ENCODE measurements at regions not wholly inside any gene's neighbourhood (a gene's known extent, or its start where the extent isn't known, plus 50 kb on each side); places are given as distances from the start of the nearest gene placed in this dataset.
A peak's percentile ranks its signal among the peaks of the same experiment; 100 is the strongest.

DNA sequence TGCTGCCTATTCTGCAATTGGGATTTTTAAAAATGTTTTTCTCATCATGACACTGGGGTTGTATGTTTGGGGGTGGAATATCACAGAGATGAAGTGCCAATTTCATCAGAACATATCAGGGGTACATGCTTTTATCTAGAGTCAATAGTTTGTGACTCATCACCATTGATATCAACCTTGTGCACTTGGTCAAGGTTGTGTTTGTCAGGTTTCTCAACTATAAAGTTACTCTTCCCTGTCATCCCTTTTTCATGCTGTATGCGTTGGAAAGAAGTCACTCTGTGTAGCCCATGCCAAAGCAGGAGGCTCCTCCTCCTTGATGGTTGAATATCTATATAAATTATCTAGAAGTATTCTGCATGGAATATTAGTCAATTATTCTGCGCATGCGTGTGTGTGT lies 145.4 kb upstream of the TSHZ2 start (continued):
- TF ChIP-seq, protein P1, sequence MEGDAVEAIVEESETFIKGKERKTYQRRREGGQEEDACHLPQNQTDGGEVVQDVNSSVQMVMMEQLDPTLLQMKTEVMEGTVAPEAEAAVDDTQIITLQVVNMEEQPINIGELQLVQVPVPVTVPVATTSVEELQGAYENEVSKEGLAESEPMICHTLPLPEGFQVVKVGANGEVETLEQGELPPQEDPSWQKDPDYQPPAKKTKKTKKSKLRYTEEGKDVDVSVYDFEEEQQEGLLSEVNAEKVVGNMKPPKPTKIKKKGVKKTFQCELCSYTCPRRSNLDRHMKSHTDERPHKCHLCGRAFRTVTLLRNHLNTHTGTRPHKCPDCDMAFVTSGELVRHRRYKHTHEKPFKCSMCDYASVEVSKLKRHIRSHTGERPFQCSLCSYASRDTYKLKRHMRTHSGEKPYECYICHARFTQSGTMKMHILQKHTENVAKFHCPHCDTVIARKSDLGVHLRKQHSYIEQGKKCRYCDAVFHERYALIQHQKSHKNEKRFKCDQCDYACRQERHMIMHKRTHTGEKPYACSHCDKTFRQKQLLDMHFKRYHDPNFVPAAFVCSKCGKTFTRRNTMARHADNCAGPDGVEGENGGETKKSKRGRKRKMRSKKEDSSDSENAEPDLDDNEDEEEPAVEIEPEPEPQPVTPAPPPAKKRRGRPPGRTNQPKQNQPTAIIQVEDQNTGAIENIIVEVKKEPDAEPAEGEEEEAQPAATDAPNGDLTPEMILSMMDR (IDR thresholded peaks at IDR 0.05; ENCODE audit: low read depth, low read length, missing input control) = no peak
- peak; percentile 78 for TF ChIP-seq FOXA2 (IDR thresholded peaks at IDR 0.05)
- TF ChIP-seq MAX (IDR thresholded peaks at IDR 0.05) = peak; percentile 69
- no peak for TF ChIP-seq ATF3 (IDR thresholded peaks at IDR 0.05)

- H3K27ac ChIP-seq (ENCODE audit: low read depth in 1 of 2, low read length in 2 of 2) = peak overlapping the region; percentile 21 to 44
- H3K9me3 ChIP-seq (ENCODE audit: control insufficient read depth in 4 of 4, low read length in 3 of 4) = peaks cover 0 to 2% (median 0%) of the 10 kb centered on the region in 4 donors
- H3K27me3 ChIP-seq (ENCODE audit: control insufficient read depth in 4 of 4, insufficient read depth in 4 of 4, low read length in 3 of 4) = no peaks in the 10 kb centered on the region
- TF ChIP-seq YY1 (IDR thresholded peaks at IDR 0.05) (peak; percentile 13), SP1 (IDR thresholded peaks at IDR 0.05) (no peak)
- TF ChIP-seq, protein P1 (IDR thresholded peaks at IDR 0.05; ENCODE audit: low read depth, low read length, missing input control) = no peak
- no peak overlapping the region for H3K4me3 ChIP-seq (ENCODE audit: low read depth in 1 of 3, low read length in 3 of 3)
- DNase-seq (ENCODE audit: low spot score) = no peak
- no peaks in the 10 kb centered on the region for H3K36me3 ChIP-seq (ENCODE audit: control insufficient read depth in 4 of 4, insufficient read depth in 3 of 4, low read depth in 1 of 4, low read length in 3 of 4)
- 82% methylated on average over 1 of the region's 1 CpG for WGBS
- peaks cover 0 to 3% (median 0%) of the 10 kb centered on the region in 4 donors for H3K4me1 ChIP-seq (ENCODE audit: control insufficient read depth in 4 of 4, insufficient read depth in 4 of 4, low read length in 3 of 4)
- H3K9ac ChIP-seq (ENCODE audit: low read depth in 1 of 2, low read length in 2 of 2) = no peak overlapping the region
Measured at GRCh38 chr20:52826321-52826720, 145.8 kb upstream of the TSHZ2 start.

GRCh38 chr20:52824494-52825216 lies 147.5 kb upstream of the TSHZ2 start:
- no peak for DNase-seq (ENCODE audit: low spot score)
- Histone ChIP-seq H3K27me3 (ENCODE audit: control insufficient read depth in 4 of 4, insufficient read depth in 4 of 4, low read length in 3 of 4) (no peaks in the 10 kb centered on the region), H3K4me3 (ENCODE audit: low read depth in 1 of 3, low read length in 3 of 3) (peak overlapping the region in 1 of 3 donors; percentile 45), H3K9me3 (ENCODE audit: control insufficient read depth in 4 of 4, low read length in 3 of 4) (peaks cover 0 to 2% (median 0%) of the 10 kb centered on the region in 4 donors), H3K27ac (ENCODE audit: low read depth in 1 of 2, low read length in 2 of 2) (peak overlapping the region; percentile 42 to 57), H3K36me3 (ENCODE audit: control insufficient read depth in 4 of 4, insufficient read depth in 3 of 4, low read depth in 1 of 4, low read length in 3 of 4) (no peaks in the 10 kb centered on the region), H3K4me1 (ENCODE audit: control insufficient read depth in 4 of 4, insufficient read depth in 4 of 4, low read length in 3 of 4) (peaks cover 0 to 3% (median 0%) of the 10 kb centered on the region in 4 donors), H3K9ac (ENCODE audit: low read depth in 1 of 2, low read length in 2 of 2) (no peak overlapping the region)
- WGBS = 79% methylated on average over 13 of the region's 13 CpGs
- TF ChIP-seq, protein P1 (IDR thresholded peaks at IDR 0.05; ENCODE audit: low read depth, low read length, missing input control) = no peak
- TF ChIP-seq MAX (IDR thresholded peaks at IDR 0.05) (peak; percentile 76), GABPA (IDR thresholded peaks at IDR 0.05 in 1 of 2, conservative IDR thresholded peaks at IDR 0.05 in 1 of 2) (no peak), FOXA1 (IDR thresholded peaks at IDR 0.05) (no peak), YY1 (IDR thresholded peaks at IDR 0.05) (peak; percentile 48), NR2F2 (IDR thresholded peaks at IDR 0.05) (no peak), HNF4G (IDR thresholded peaks at IDR 0.05) (no peak), EGR1 (IDR thresholded peaks at IDR 0.05; ENCODE audit: low read depth in 2 of 2) (no peak), ATF3 (IDR thresholded peaks at IDR 0.05) (no peak), RAD21 (IDR thresholded peaks at IDR 0.05) (no peak), JUND (IDR thresholded peaks at IDR 0.05) (no peak), SP1 (IDR thresholded peaks at IDR 0.05) (no peak), FOXA2 (IDR thresholded peaks at IDR 0.05) (no peak), RXRA (IDR thresholded peaks at IDR 0.05) (peak in 1 of 2 donors; percentile 29), HNF4A (conservative IDR thresholded peaks at IDR 0.05) (peak; percentile 70 to 80)
- TF ChIP-seq, protein P2, sequence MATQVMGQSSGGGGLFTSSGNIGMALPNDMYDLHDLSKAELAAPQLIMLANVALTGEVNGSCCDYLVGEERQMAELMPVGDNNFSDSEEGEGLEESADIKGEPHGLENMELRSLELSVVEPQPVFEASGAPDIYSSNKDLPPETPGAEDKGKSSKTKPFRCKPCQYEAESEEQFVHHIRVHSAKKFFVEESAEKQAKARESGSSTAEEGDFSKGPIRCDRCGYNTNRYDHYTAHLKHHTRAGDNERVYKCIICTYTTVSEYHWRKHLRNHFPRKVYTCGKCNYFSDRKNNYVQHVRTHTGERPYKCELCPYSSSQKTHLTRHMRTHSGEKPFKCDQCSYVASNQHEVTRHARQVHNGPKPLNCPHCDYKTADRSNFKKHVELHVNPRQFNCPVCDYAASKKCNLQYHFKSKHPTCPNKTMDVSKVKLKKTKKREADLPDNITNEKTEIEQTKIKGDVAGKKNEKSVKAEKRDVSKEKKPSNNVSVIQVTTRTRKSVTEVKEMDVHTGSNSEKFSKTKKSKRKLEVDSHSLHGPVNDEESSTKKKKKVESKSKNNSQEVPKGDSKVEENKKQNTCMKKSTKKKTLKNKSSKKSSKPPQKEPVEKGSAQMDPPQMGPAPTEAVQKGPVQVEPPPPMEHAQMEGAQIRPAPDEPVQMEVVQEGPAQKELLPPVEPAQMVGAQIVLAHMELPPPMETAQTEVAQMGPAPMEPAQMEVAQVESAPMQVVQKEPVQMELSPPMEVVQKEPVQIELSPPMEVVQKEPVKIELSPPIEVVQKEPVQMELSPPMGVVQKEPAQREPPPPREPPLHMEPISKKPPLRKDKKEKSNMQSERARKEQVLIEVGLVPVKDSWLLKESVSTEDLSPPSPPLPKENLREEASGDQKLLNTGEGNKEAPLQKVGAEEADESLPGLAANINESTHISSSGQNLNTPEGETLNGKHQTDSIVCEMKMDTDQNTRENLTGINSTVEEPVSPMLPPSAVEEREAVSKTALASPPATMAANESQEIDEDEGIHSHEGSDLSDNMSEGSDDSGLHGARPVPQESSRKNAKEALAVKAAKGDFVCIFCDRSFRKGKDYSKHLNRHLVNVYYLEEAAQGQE (IDR thresholded peaks at IDR 0.05) = no peak
